Adrenal gland (tissue), 5 donors: ENCODE measurements at regions not wholly inside any gene's neighbourhood (a gene's known extent, or its start where the extent isn't known, plus 50 kb on each side); places are given as distances from the start of the nearest gene placed in this dataset.

Experiments
- CTCF ChIP-seq, 6 experiments: fragments of 450-650 bp in 4 of 6; fragments of 200-600 bp in 2 of 6; sonication (generic) in 1 of 6; IDR thresholded peaks; 1 replicate in 5 of 6; 2 replicates in 1 of 6; pipeline versions ENCODE4 v1.5.1 to v1.8.0; 2016 to 2021; ENCODE audit warnings: antibody characterized with exemption in 6 of 6, mild to moderate bottlenecking in 2 of 6, moderate library complexity in 1 of 6
- POLR2A ChIP-seq, 2 donors: fragments of 450-650 bp; IDR thresholded peaks; one replicate each; pipeline ENCODE4 v1.6.1; 2017; ENCODE audit warnings: antibody characterized with exemption in 2 of 2, mild to moderate bottlenecking in 2 of 2, moderate library complexity in 1 of 2
- donor health status: DM: no; HTN: no; CAD: no.

DNA sequence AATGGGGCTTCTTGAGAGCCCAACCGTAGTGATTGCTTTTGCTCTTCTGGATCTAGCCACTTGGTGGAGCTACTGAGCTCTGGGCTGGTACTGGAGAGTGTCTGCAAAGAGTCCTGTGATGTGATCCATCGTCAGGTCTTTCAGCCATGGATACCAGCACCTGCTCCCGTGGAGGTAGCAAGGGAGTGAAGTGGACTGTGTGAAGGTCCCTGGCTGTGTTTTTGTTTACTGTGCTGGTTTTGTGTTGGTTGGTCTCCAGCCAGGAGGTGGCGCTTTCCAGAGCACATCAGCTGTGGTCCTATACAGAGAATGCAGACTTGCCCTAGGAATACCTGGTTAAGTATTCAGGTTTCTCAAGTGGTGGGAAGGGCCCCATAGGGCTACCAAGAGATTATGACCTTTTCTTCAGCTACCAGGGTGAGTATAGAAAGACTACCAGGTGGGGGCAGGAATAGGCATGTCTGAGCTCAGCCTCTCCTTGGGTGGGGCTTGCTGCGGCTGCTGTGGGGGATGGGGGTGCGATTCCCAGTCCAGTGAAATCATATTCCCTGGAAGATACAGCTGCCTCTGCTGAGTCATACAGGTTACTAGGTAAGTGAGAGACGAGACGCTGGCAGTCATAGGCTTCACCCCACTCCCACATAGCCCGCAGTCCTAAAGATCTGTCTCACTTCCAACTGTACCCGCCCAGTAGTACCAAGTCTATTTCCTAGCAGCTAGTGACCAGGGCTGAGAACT lies 733.7 kb downstream of the ZNF385D start:
- no peak for TF ChIP-seq CTCF (IDR thresholded peaks at IDR 0.05)
- no peak for TF ChIP-seq POLR2A (IDR thresholded peaks at IDR 0.05)
